OCI-LY1 (cell line): ENCODE measurements at regions not wholly inside any gene's neighbourhood (a gene's known extent, or its start where the extent isn't known, plus 50 kb on each side); places are given as distances from the start of the nearest gene placed in this dataset.

ENCODE experiments used
- CTCF ChIP-seq: fragments of 200-600 bp; sonication (generic), shearing (Covaris generic); IDR thresholded peaks from 2 replicates; pipeline ENCODE4 v1.5.1; 2017; ENCODE audit warnings: mild to moderate bottlenecking, antibody characterized with exemption, low read length, moderate library complexity, mixed read lengths
- EZH2 ChIP-seq: fragments of 200-600 bp; sonication (generic), shearing (Covaris generic); IDR thresholded peaks from 2 replicates; pipeline ENCODE4 v1.8.0; 2017; ENCODE audit warnings: borderline replicate concordance, mixed run types, mild to moderate bottlenecking, antibody characterized with exemption, low read length, moderate library complexity, mixed read lengths

GRCh38 chr19:29293292-29293691 is 80.3 kb upstream of the UQCRFS1 start:
- TF ChIP-seq CTCF (no peak), EZH2 (no peak)
